Left colon (tissue), 2 donors: ENCODE measurements at regions not wholly inside any gene's neighbourhood (a gene's known extent, or its start where the extent isn't known, plus 50 kb on each side); places are given as distances from the start of the nearest gene placed in this dataset.

Experiments
- ATAC-seq: fragments of 200-7000 bp; cut with Tn5 transposase; one replicate; pipeline ENCODE4 v1.9.1; 2020; ENCODE audit warnings: mild to moderate bottlenecking, moderate library complexity
- DNase-seq, 2 donors: peaks; one replicate each; pipeline ENCODE4 v3.0.0-alpha.2; 2020
- intact Hi-C, 2 donors: fragments of 100-400 bp; cut with DNase I in 1 of 2; cut with micrococcal nuclease in 1 of 2; formaldehyde crosslinking; loops; one replicate each; pipeline versions ENCODE4 v1.11.2 to v1.14.0; 2022; cut with DNase I, micrococcal nuclease
- donor health status: DM: no; HTN: no; CAD: no.
- donor health status: DM: yes; HTN: yes; CAD: no.

- ATAC-seq (no peak), DNase-seq (no peak)
- intact Hi-C loops, result no loop called here
These were observed 265.0 kb upstream of the FAM174A start for GRCh38 chr5:100270023-100270771.

GRCh38 chr5:100260968-100261367 is 274.2 kb upstream of the FAM174A start:
- intact Hi-C loops, result no loop called here

GRCh38 chr5:100252944-100253343 is 282.2 kb upstream of the FAM174A start:
- ATAC-seq, result no peak
- DNase-seq, result no peak
- intact Hi-C loops, result no loop called here

More at GRCh38 chr5:100260968-100261367, 274.2 kb upstream of the FAM174A start:
- no peak for ATAC-seq
- no peak for DNase-seq

- intact Hi-C loops, result no loop called here
- no peak for DNase-seq
- no peak for ATAC-seq
These were observed 283.1 kb upstream of the FAM174A start for GRCh38 chr5:100252037-100252436.

GRCh38 chr5:100249884-100250269 is 285.3 kb upstream of the FAM174A start:
- no peak for ATAC-seq
- DNase-seq, result no peak
- intact Hi-C loops, result no loop called here

GRCh38 chr5:100249211-100249883 is 285.8 kb upstream of the FAM174A start:
- no peak for ATAC-seq
- intact Hi-C loops, result no loop called here

GRCh38 chr5:100232736-100233135 is 302.4 kb upstream of the FAM174A start:
- DNase-seq, result no peak
- intact Hi-C loops, result no loop called here
- ATAC-seq, result no peak

More at GRCh38 chr5:100249211-100249883, 285.8 kb upstream of the FAM174A start:
- DNase-seq, result no peak

GRCh38 chr5:100188778-100189177 is 346.4 kb upstream of the FAM174A start:
- DNase-seq (no peak), ATAC-seq (no peak)
- intact Hi-C loops, result no loop called here

GRCh38 chr5:100188339-100188738 is 346.8 kb upstream of the FAM174A start:
- DNase-seq, result no peak
- intact Hi-C loops, result no loop called here
- no peak for ATAC-seq

GRCh38 chr5:100186181-100186580 is 349.0 kb upstream of the FAM174A start:
- intact Hi-C loops, result no loop called here
- DNase-seq (no peak), ATAC-seq (no peak)

- DNase-seq (no peak), ATAC-seq (no peak)
- intact Hi-C loops, result no loop called here
These were observed 352.8 kb upstream of the FAM174A start for GRCh38 chr5:100182402-100182801.

GRCh38 chr5:100175346-100175745 is 359.8 kb upstream of the FAM174A start:
- intact Hi-C loops, result no loop called here
- ATAC-seq (no peak), DNase-seq (no peak)

- no peak for DNase-seq
- no peak for ATAC-seq
- intact Hi-C loops, result no loop called here
These were observed 369.9 kb upstream of the FAM174A start for GRCh38 chr5:100165309-100165708.

- DNase-seq (no peak), ATAC-seq (no peak)
- intact Hi-C loops, result no loop called here
These were observed 373.3 kb upstream of the FAM174A start for GRCh38 chr5:100161868-100162267.

- no peak for ATAC-seq
- intact Hi-C loops, result no loop called here
- DNase-seq, result no peak
These were observed 378.1 kb upstream of the FAM174A start for GRCh38 chr5:100157066-100157465.

GRCh38 chr5:100148239-100148638 is 386.9 kb upstream of the FAM174A start:
- DNase-seq, result no peak
- intact Hi-C loops, result no loop called here
- ATAC-seq, result no peak

- intact Hi-C loops, result no loop called here
- no peak for DNase-seq
- no peak for ATAC-seq
These were observed 392.6 kb upstream of the FAM174A start for GRCh38 chr5:100142607-100143006.

- no peak for DNase-seq
- ATAC-seq, result no peak
- intact Hi-C loops, result no loop called here
These were observed 404.0 kb upstream of the FAM174A start for GRCh38 chr5:100131161-100131560.

- ATAC-seq (no peak), DNase-seq (no peak)
- intact Hi-C loops, result no loop called here
These were observed 404.9 kb upstream of the FAM174A start for GRCh38 chr5:100130307-100130706.

- intact Hi-C loops, result no loop called here
- no peak for ATAC-seq
- DNase-seq, result no peak
These were observed 415.3 kb upstream of the FAM174A start for GRCh38 chr5:100119903-100120302.

GRCh38 chr5:100110497-100110896 is 424.7 kb upstream of the FAM174A start:
- intact Hi-C loops, result no loop called here
- no peak for DNase-seq
- ATAC-seq, result no peak
